H1 (cell line): ENCODE measurements at regions not wholly inside any gene's neighbourhood (a gene's known extent, or its start where the extent isn't known, plus 50 kb on each side); places are given as distances from the start of the nearest gene placed in this dataset.
A peak's percentile ranks its signal among the peaks of the same experiment; 100 is the strongest.

ENCODE experiments used
- CTCF ChIA-PET: fragments of 300-600 bp; sonication (Branson Sonifier 250); formaldehyde crosslinking; loops from one replicate; lab custom pipeline; 2021; ENCODE audit not compliant: partially characterized antibody; lab: Charles Lee
- POLR2A ChIA-PET: fragments of 300-600 bp; sonication (Branson Sonifier 250); formaldehyde crosslinking; loops from one replicate; lab custom pipeline; 2021; ENCODE audit warnings: inconsistent platforms; ENCODE audit not compliant: partially characterized antibody; lab: Charles Lee
- DNase-seq, 2 experiments: peaks; one replicate each; pipeline versions ENCODE4 v3.0.0 to v3.0.0-alpha.2; 2010 to 2022; ENCODE audit warnings: low spot score in 2 of 2, low read depth in 1 of 2, mixed read lengths in 1 of 2
- FAIRE-seq: peaks from 2 replicates; lab custom pipeline; 2011; peaks lifted over from hg19 to GRCh38; lab: Jason Lieb, UNC
- H2AFZ ChIP-seq: 2 replicates; pipeline ENCODE4 v1.8.1; 2012; ENCODE audit warnings: low read length, inconsistent platforms
- H2AK5ac ChIP-seq: 2 replicates; pipeline ENCODE4 v1.6.1; 2013; ENCODE audit warnings: low read depth, low read length
- H2BK120ac ChIP-seq: replicated peaks from 2 replicates; pipeline ENCODE3; 2013; ENCODE audit warnings: low read depth, low read length, inconsistent platforms
- H2BK12ac ChIP-seq: 2 replicates; pipeline ENCODE4 v1.6.1; 2013; ENCODE audit warnings: low read depth, low read length
- H2BK15ac ChIP-seq: 2 replicates; pipeline ENCODE4 v1.6.1; 2013; ENCODE audit warnings: low read length
- H2BK20ac ChIP-seq: 2 replicates; pipeline ENCODE4 v1.6.1; 2013; ENCODE audit warnings: low read length
- H2BK5ac ChIP-seq: 2 replicates; pipeline ENCODE4 v1.6.1; 2013; ENCODE audit warnings: low read depth, low read length
- H3K14ac ChIP-seq: 2 replicates; pipeline ENCODE4 v1.6.1; 2013; ENCODE audit warnings: inconsistent platforms; ENCODE audit not compliant: insufficient read length
- H3K18ac ChIP-seq: 2 replicates; pipeline ENCODE4 v1.6.1; 2013; ENCODE audit warnings: low read length; ENCODE audit errors: extremely low read depth
- H3K23ac ChIP-seq: 2 replicates; pipeline ENCODE4 v1.6.1; 2013; ENCODE audit warnings: inconsistent platforms; ENCODE audit not compliant: insufficient read length
- H3K23me2 ChIP-seq: 2 replicates; pipeline ENCODE4 v1.6.1; 2013; ENCODE audit warnings: low read depth, low read length
- H3K27ac ChIP-seq: 2 replicates; pipeline ENCODE4 v1.6.1; 2011; ENCODE audit warnings: low read depth, low read length, inconsistent platforms
- H3K27me3 ChIP-seq, 4 experiments: replicated peaks in 1 of 4; 1 replicate in 1 of 4; 2 replicates in 3 of 4; pipeline versions ENCODE4 v1.6.1 to v1.8.1; 2011 to 2013; ENCODE audit warnings: low read length in 3 of 4, mild to moderate bottlenecking in 3 of 4, inconsistent platforms in 2 of 4, mixed read lengths in 2 of 4, moderate library complexity in 1 of 4; ENCODE audit not compliant: control insufficient read depth in 3 of 4, insufficient read depth in 3 of 4; ENCODE audit errors: extremely low read depth in 1 of 4
- H3K36me3 ChIP-seq, 4 experiments: 2 replicates each; pipeline versions ENCODE4 v1.6.1 to v1.8.1; 2011 to 2013; ENCODE audit warnings: mild to moderate bottlenecking in 4 of 4, low read length in 3 of 4, moderate library complexity in 2 of 4, control low read depth in 1 of 4, inconsistent platforms in 1 of 4; ENCODE audit not compliant: insufficient read depth in 4 of 4, control insufficient read depth in 2 of 4
- H3K4ac ChIP-seq: replicated peaks from 2 replicates; pipeline ENCODE3; 2013; ENCODE audit warnings: low read length, low read depth, mixed read lengths, inconsistent platforms; ENCODE audit not compliant: insufficient read length
- H3K4me1 ChIP-seq, 4 experiments: replicated peaks in 1 of 4; 1 replicate in 1 of 4; 2 replicates in 3 of 4; pipeline versions ENCODE4 v1.6.1 to v1.8.1; 2011 to 2013; ENCODE audit warnings: low read length in 3 of 4, inconsistent platforms in 2 of 4, mixed read lengths in 1 of 4; ENCODE audit not compliant: insufficient read depth in 4 of 4, control insufficient read depth in 3 of 4
- H3K4me2 ChIP-seq, 2 experiments: 2 replicates each; pipeline versions ENCODE4 v1.6.1 to v1.8.1; 2011 to 2013; ENCODE audit warnings: low read depth in 2 of 2, low read length in 2 of 2, control low read depth in 1 of 2, inconsistent platforms in 1 of 2, mild to moderate bottlenecking in 1 of 2; ENCODE audit not compliant: insufficient read depth in 1 of 2
- H3K4me3 ChIP-seq, 4 experiments: fragments of 200-600, 300-600 bp in 1 of 4; sonication (generic), shearing (Covaris generic), sonication (Bioruptor Twin) in 1 of 4; 2 replicates each; pipeline versions ENCODE4 v1.5.1 to v1.8.1; 2011 to 2016; ENCODE audit warnings: low read length in 4 of 4, low read depth in 3 of 4, control low read depth in 2 of 4, inconsistent platforms in 2 of 4, mild to moderate bottlenecking in 2 of 4, mixed read lengths in 1 of 4, moderate library complexity in 1 of 4; ENCODE audit not compliant: insufficient read depth in 2 of 4; ENCODE audit errors: extremely low read depth in 1 of 4
- H3K56ac ChIP-seq: replicated peaks from 2 replicates; pipeline ENCODE3; 2013; ENCODE audit warnings: low read depth, mild to moderate bottlenecking, mixed read lengths, low read length, inconsistent platforms; ENCODE audit not compliant: insufficient read length
- H3K79me1 ChIP-seq: 2 replicates; pipeline ENCODE4 v1.6.1; 2013; ENCODE audit warnings: low read depth, low read length, control low read depth
- H3K79me2 ChIP-seq, 2 experiments: 2 replicates each; pipeline versions ENCODE4 v1.6.1 to v1.8.1; 2012 to 2013; ENCODE audit warnings: low read length in 2 of 2, mild to moderate bottlenecking in 2 of 2, inconsistent platforms in 1 of 2; ENCODE audit not compliant: insufficient read depth in 2 of 2, control insufficient read depth in 1 of 2
- H3K9ac ChIP-seq, 4 experiments: replicated peaks in 1 of 4; 1 replicate in 1 of 4; 2 replicates in 3 of 4; pipeline versions ENCODE4 v1.6.1 to v1.8.1; 2011 to 2013; ENCODE audit warnings: low read depth in 3 of 4, low read length in 3 of 4, control low read depth in 2 of 4, mild to moderate bottlenecking in 2 of 4, moderate library complexity in 2 of 4, inconsistent platforms in 1 of 4; ENCODE audit errors: extremely low read depth in 1 of 4
- H3K9me3 ChIP-seq, 2 experiments: 2 replicates each; pipeline versions ENCODE4 v1.6.1 to v1.8.1; 2012 to 2013; ENCODE audit warnings: mild to moderate bottlenecking in 2 of 2, moderate library complexity in 2 of 2, control low read depth in 1 of 2, inconsistent platforms in 1 of 2, low read depth in 1 of 2, low read length in 1 of 2, mixed read lengths in 1 of 2; ENCODE audit not compliant: insufficient read depth in 2 of 2
- H4K20me1 ChIP-seq, 2 experiments: replicated peaks in 1 of 2; 2 replicates each; pipeline versions ENCODE3 to v1.8.1; 2011 to 2013; ENCODE audit warnings: inconsistent platforms in 2 of 2, low read length in 2 of 2, mild to moderate bottlenecking in 1 of 2; ENCODE audit not compliant: insufficient read depth in 2 of 2, control insufficient read depth in 1 of 2
- H4K5ac ChIP-seq: 2 replicates; pipeline ENCODE4 v1.6.1; 2013; ENCODE audit warnings: low read length, low read depth, mixed read lengths, inconsistent platforms; ENCODE audit not compliant: insufficient read length
- H4K8ac ChIP-seq: 2 replicates; pipeline ENCODE4 v1.8.0; 2013; ENCODE audit warnings: mild to moderate bottlenecking, moderate library complexity, low read length, inconsistent platforms; ENCODE audit not compliant: insufficient read depth; ENCODE audit errors: extremely low read depth
- H4K91ac ChIP-seq: replicated peaks from 2 replicates; pipeline ENCODE3; 2013; ENCODE audit warnings: low read length, mixed read lengths, inconsistent platforms; ENCODE audit not compliant: insufficient read length
- BRCA1 ChIP-seq: IDR thresholded peaks from 2 replicates; pipeline ENCODE4 v1.6.1; 2012; ENCODE audit warnings: low read depth, low read length, improper control_type of control experiment
- CTBP2 ChIP-seq: IDR thresholded peaks from 2 replicates; pipeline ENCODE4 v1.7.0; 2011; ENCODE audit warnings: borderline replicate concordance, mild to moderate bottlenecking, moderate library complexity, mixed read lengths, low read length; ENCODE audit not compliant: insufficient read depth, insufficient read length
- POU5F1 ChIP-seq: IDR thresholded peaks from 2 replicates; pipeline ENCODE4 v1.6.1; 2011; ENCODE audit warnings: low read depth, mild to moderate bottlenecking, low read length, moderate library complexity
- RXRA ChIP-seq: IDR thresholded peaks from 2 replicates; pipeline ENCODE4 v1.6.1; 2011; ENCODE audit warnings: low read depth, mild to moderate bottlenecking, low read length, moderate library complexity; ENCODE audit not compliant: insufficient read depth
- SIRT6 ChIP-seq: IDR thresholded peaks from one replicate; pipeline ENCODE4 v1.7.1; 2012; ENCODE audit warnings: low read length, inconsistent platforms
- TEAD4 ChIP-seq: IDR thresholded peaks from 2 replicates; pipeline ENCODE4 v1.6.1; 2012; ENCODE audit warnings: low read depth, low read length, inconsistent platforms, mixed read lengths
- WGBS, 2 experiments: shearing (Covaris generic) in 1 of 2; methylation state at CpG; one replicate each; pipeline versions ENCODE4 v1.1.6 to v1.1.7; 2013 to 2015; ENCODE audit warnings: low lambda C conversion rate in 2 of 2, mixed read lengths in 2 of 2, inconsistent platforms in 1 of 2, low coverage in 1 of 2, missing lambda C conversion rate in 1 of 2; ENCODE audit not compliant: insufficient replicate concordance in 2 of 2, insufficient coverage in 1 of 2, insufficient read length in 1 of 2; ENCODE audit errors: extremely low coverage in 1 of 2, missing lambda C conversion rate in 1 of 2; 5-methylcytosine and 5-hydroxymethylcytosine counted together
- TF ChIP-seq, protein P1 (sequence below): IDR thresholded peaks from 2 replicates; pipeline ENCODE4 v1.6.1; 2012; ENCODE audit warnings: inconsistent platforms
- TF ChIP-seq, protein P2 (sequence below): IDR thresholded peaks from 2 replicates; pipeline ENCODE4 v1.6.1; 2011; ENCODE audit warnings: low read depth, mild to moderate bottlenecking, low read length; ENCODE audit not compliant: insufficient read depth

DNA sequence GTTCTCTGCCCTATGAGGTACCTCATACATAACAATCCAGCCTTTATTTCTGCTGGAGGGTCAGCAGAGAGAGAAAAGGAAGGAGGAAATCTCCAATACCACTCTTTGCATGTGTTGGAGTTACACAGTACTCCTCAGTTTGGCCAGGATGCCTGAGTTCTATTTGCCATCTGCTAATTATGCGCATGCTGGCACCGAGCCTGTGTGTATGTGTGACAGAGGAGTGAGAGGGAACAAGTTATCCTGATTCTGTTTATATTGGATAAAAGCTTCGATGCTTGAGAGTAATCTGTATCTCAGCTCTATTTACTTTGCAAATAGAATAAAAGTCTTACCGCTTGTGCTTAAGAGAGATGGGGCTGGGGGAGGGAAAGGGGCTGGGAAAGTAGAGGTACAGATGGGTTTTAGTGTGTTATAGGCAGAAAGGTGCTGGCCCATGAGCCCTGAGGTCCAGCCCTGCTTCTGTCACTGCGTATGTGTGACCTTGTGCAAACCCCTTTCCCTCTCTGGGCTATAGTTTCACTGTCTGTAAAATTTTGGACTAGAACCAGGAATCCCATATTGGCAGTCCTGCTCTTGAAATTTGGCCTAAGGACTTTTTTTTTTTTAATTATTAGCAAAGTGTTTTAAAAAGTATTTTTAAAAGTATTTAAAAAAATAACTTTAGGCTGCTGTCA is 54.5 kb upstream of the PLXNA2 start:
- Histone ChIP-seq H4K8ac (no peak overlapping the region), H3K4me1 (peaks cover 2 to 5% (median 3%) of the 10 kb centered on the region in 4 experiments; a peak in 6 of 7 replicates), H4K20me1 (no peaks in the 10 kb centered on the region), H4K91ac (no peak overlapping the region), H3K4me3 (no peak overlapping the region), H3K23me2 (no peaks in the 10 kb centered on the region), H3K18ac (no peak overlapping the region), H3K23ac (no peak overlapping the region), H3K36me3 (no peaks in the 10 kb centered on the region; a peak in 1 of 8 replicates), H2BK20ac (no peak overlapping the region), H2BK120ac (no peak overlapping the region), H4K5ac (no peak overlapping the region), H2AK5ac (no peak overlapping the region), H2BK15ac (no peak overlapping the region), H3K4ac (no peak overlapping the region), H3K9me3 (no peaks in the 10 kb centered on the region), H3K79me2 (no peaks in the 10 kb centered on the region), H2BK12ac (no peak overlapping the region), H3K79me1 (no peaks in the 10 kb centered on the region), H3K9ac (no peak overlapping the region), H3K56ac (no peak overlapping the region), H3K27ac (no peak overlapping the region), H2BK5ac (no peak overlapping the region), H3K14ac (no peak overlapping the region), H2AFZ (no peak overlapping the region), H3K4me2 (peak overlapping the region in 1 of 2 experiments; percentile 31; a peak in 2 of 4 replicates), H3K27me3 (no peaks in the 10 kb centered on the region)
- TF ChIP-seq, protein P1, sequence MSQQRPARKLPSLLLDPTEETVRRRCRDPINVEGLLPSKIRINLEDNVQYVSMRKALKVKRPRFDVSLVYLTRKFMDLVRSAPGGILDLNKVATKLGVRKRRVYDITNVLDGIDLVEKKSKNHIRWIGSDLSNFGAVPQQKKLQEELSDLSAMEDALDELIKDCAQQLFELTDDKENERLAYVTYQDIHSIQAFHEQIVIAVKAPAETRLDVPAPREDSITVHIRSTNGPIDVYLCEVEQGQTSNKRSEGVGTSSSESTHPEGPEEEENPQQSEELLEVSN = no peak
- no peak for TF ChIP-seq RXRA
- TF ChIP-seq POU5F1 = peak; percentile 82
- no peak for TF ChIP-seq BRCA1
- TF ChIP-seq TEAD4 = no peak
- TF ChIP-seq, protein P2, sequence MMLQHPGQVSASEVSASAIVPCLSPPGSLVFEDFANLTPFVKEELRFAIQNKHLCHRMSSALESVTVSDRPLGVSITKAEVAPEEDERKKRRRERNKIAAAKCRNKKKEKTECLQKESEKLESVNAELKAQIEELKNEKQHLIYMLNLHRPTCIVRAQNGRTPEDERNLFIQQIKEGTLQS = no peak
- no peak for TF ChIP-seq SIRT6
- TF ChIP-seq CTBP2 = no peak
- 74% methylated on average over 5 of the region's 5 CpGs; no CpG with 5 or more reads in 1 of the 2 experiments for WGBS, 2 experiments
- ChIA-PET POLR2A (no interaction called here), CTCF (interaction anchor here (0.6 kb wide), 1 partner anchor 908 kb away, joined by 3 read pairs; no protein-coding TSS in a partner anchor)
- no peak for DNase-seq
- peak; percentile 13 for FAIRE-seq
